Suppressor macrophage treated with lipopolysaccharide for 4 hours (primary cell): ENCODE measurements at regions not wholly inside any gene's neighbourhood (a gene's known extent, or its start where the extent isn't known, plus 50 kb on each side); places are given as distances from the start of the nearest gene placed in this dataset.

Source experiments
- DNase-seq: peaks from one replicate; pipeline ENCODE4 v3.0.0-alpha.2; 2020

GRCh38 chr5:28215091-28215490 is 1176.7 kb upstream of the CDH9 start:
- DNase-seq: no peak

DNA sequence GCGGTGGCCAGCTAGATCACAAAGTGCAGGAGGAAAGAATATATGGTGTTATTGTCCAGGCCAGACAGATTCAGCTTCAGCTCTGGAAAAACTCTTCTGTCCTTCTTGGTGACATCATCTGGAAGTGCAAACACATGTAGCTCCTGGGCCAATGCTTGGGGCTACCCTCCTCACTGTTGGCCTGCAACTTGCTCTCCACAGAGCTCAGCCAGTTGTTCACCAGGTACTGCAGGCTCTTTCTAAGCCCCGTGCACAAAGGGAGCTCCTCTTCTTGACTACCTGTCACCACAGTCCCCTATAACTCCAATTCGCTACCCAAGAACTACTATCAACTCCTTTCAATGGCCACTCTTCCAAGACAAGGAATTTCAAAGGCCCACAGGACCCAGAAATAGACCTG is 1175.9 kb upstream of the CDH9 start:
- DNase-seq: no peak

GRCh38 chr5:28208356-28208755 is 1170.0 kb upstream of the CDH9 start:
- no peak for DNase-seq

DNA sequence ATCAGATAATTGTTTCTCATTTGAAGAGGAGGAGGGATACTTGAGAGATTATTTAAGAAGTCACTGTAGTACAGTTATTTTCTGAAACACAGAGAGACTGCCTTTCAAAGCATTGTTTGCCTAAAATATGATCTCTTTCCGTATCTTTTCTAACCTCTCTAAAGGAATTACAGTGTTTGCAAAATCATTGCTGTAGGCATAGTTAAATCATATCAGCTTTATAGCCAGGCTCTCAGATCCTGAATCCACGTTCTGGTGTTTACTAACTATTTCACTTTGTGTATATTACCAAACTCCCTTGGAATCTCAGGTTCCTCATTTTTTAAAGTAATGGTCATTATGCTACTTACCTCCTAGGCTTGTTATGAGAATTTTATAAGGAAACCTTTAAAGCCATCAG is 1151.6 kb upstream of the CDH9 start:
- no peak for DNase-seq

GRCh38 chr5:28174691-28175090 is 1136.3 kb upstream of the CDH9 start:
- DNase-seq: no peak

DNA sequence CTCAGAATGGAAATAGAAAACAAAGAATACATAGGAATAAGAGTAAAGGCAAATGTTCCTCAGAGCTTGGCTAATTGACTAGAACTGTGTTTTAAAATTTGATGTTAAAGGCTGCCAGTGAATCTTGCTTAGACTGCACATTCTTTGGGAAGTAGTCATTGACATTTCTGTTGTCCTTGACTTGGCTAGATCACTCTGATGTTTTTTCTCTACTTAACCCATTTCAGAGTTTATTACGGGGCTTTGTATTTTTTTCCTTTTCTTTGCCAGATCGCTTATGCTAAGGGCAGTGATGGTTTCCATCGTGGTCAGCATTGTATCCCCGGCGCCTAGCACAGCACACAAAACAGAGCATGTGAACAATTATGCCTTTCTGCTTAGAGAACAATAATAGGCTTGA is 1126.7 kb upstream of the CDH9 start:
- no peak for DNase-seq

DNA sequence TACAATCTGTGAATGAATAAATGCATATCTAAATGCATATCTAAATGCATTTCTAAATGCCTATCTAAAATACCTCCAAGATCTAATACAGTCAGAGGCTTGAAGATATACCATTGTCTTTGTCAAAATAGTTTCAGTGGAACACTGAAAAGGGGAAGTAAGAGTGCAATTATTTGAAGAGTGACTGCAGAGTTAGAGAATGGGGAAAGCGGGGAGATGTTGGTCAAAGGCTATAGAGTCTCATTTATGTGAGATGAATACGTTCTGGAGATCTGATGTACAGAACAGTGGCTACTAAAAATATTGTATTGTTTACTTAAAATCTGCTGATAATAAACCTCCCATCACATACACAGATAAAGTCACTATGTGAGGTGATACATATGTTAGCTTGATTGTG is 1126.2 kb upstream of the CDH9 start:
- no peak for DNase-seq

DNA sequence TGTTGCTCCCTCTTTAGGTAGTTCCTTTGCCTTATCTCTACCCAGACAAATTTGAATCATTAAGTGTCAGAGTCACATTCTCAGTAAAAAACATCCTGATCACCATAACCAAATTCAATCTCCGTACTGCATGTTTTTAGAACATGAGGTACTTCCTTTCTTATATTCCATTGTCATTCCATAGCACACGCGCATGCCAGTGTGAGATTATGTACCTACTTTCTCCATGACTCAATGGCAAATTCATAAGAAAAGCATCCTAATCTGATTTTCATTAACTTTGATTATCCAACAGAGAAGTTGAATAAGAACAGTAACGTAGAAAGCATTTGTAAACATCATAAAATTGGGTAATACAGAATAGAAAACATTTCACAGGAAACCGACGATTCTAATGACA is 1118.6 kb upstream of the CDH9 start:
- no peak for DNase-seq

- DNase-seq: no peak
These were observed 1105.1 kb upstream of the CDH9 start for GRCh38 chr5:28143519-28143918.

GRCh38 chr5:28132151-28132550 is 1093.8 kb upstream of the CDH9 start:
- no peak for DNase-seq

DNA sequence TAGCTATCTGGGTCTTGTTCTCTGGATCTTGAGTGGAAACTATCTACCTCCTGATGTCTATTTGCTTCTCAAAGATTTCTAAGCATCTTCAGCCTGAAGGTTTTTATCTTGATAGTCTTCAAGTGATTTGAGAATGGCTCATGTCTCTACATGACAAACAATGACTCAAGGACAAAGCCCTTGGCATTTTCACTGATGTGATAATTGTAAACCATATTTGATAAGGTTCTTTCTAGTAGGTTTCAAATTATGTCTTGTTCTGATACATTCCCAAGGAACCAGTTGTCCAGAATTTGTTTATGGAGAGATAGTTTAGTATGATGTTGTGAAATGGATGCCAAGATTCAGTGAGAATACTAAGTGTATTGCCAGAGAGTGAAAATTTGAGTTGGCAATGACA is 1079.3 kb upstream of the CDH9 start:
- no peak for DNase-seq

DNA sequence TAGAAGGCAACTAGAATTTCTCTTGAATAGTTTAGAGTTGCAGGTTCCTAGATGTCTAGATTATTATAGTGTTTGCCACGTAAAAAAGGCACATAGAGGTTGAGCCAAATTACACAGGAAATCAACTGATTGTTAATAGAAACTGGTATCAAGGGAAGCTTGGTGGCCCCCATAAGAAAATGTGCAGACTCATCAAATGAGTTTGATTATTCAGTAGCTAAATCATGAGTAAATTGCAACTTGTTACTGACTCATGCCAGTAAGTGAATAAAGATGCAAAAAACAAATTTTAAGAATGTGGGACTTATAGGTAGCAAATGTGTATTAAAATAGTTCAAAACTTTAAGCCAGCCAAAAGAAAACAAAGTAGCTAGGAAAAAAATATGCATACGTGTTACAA is 1078.9 kb upstream of the CDH9 start:
- no peak for DNase-seq

DNA sequence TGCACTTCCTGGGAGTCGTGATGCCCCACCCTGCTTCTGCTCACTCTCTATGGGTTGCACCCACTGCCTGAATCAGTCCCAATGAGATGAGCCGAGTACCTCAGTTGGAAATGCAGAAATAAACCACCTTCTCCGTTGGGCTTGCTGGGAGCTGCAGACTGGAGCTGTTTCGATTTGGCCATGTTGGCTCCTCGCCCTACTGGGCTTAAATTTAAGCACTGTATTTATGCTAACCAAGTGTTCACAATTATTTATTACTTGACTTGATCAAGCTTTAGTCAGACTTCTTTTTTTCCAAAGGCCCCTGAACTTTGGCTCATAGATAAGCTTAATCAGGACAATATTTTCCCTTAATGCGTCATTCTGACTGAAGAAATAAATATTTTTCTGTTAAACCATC is 1072.4 kb upstream of the CDH9 start:
- DNase-seq: no peak

DNA sequence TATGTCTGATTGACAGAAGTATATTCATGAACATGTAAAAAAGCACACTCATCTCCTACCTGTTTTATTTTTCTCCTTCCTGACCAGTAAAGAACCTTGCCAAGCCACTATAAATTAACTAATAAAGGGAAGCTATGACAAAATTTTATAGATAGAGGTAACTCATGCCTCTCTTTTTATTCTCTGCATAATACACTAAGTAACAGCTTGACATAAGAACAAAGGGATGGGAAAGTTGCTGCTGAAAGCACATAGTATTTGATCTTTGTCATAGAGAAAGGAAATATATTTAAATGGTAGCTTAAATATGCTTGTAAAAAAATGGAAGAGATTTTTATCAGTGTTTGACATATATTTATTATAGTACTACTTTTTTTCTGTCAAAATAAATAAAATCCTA is 1065.7 kb upstream of the CDH9 start:
- DNase-seq: no peak

DNA sequence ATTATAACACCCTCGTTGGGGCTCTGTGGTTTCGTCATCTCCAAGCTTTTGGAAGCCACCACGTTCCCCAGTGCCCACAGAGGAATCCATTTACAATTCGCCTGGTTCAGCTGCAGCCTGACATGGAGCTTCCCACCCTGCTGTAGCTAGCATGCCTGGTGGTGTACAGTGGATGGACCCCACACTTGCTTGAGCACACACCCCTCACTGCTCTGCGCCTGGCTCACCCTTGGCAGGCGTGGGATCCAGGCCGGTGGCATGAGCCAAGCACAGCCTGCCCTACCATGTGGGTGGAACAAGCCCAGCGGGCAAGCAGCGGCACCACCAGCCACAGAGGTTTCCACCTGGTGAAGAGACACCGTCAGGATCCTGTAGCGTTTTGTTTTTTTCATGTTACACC is 1045.7 kb upstream of the CDH9 start:
- no peak for DNase-seq

- DNase-seq: no peak
These were observed 1044.2 kb upstream of the CDH9 start for GRCh38 chr5:28082610-28083009.

GRCh38 chr5:28077291-28078240 is 1039.2 kb upstream of the CDH9 start:
- DNase-seq: no peak

- DNase-seq: no peak
These were observed 1028.5 kb upstream of the CDH9 start for GRCh38 chr5:28066856-28067255.

DNA sequence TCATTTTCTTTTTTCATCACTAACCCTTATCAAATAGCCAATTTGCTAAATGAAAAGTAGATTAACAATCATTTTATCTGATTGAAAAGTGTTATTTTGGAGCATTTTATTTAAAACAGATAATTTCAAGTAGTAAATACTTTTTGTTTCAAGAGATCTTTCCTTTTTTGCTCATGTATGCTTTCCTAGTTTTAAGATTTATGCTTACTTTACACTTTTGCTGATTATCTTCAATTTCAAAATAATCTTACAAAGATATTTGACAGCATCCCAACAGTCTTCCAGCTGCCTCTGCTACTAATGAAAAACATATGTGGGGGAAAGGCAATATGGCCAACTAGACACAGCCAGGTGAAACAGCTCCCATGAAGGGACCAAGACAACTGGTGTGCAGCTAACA is 1027.3 kb upstream of the CDH9 start:
- no peak for DNase-seq

DNA sequence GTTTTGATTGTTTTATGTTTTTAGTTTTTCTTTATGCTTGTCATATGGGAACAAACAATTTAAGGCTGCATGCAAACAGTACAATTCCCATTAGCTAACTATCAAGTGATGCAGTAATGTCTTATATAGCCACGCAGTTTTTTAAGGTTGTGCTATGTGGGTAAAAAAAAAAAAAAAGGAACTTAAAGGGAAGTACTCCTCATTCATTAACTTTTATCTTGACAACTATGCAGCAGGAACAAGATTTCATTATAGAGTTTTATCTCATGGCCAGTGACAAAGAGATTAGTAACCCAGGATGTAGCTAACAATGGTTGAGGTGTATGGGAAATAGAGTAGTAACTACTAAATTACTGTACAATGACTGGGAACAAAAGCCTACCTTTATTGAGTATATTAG is 1008.2 kb upstream of the CDH9 start:
- no peak for DNase-seq

DNA sequence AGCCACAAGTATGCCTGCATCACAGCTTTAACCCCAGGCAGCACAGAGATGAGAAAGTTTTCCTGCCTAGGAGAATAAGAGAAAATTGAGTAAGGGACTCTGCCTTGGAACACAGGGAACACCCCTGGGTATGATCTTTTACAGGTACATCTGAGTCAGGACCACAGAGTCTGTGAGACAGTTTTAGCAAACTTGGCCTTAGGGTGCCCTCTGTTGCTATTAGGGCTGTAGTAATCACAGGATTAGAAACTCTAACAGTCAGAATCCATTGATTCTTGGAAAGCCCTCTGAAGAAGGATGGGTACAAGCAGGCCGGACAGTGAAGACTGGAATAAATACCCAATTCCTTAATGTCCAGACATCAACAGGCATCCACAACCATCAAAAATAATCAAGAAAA is 989.5 kb upstream of the CDH9 start:
- no peak for DNase-seq

GRCh38 chr5:28017178-28017577 is 978.8 kb upstream of the CDH9 start:
- DNase-seq: no peak

GRCh38 chr5:28014779-28015178 is 976.4 kb upstream of the CDH9 start:
- peak; percentile 0 for DNase-seq

DNA sequence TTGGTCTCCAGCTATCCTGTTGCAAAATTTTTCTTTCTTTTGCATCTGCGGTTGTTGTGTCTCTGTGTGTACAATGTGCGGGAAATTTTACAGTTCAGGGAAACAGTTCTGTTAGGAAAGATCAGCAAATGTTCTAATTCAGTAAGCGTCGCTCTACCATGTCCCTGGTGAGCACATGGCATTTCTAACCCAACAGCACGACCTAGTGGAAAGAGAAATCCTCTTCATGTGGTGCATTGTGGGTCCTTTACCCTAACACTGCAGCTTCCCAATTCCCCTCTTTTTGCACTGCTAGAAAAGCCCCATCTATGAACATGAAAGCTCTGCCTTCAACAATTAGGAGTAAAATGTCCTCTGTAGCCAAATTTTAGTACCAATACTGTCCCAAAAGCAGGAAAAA is 974.2 kb upstream of the CDH9 start:
- no peak for DNase-seq

- no peak for DNase-seq
These were observed 971.2 kb upstream of the CDH9 start for GRCh38 chr5:28009576-28009975.
